H1 (cell line): ENCODE measurements at regions not wholly inside any gene's neighbourhood (a gene's known extent, or its start where the extent isn't known, plus 50 kb on each side); places are given as distances from the start of the nearest gene placed in this dataset.
A peak's percentile ranks its signal among the peaks of the same experiment; 100 is the strongest.

ENCODE experiments used
- CTCF ChIA-PET: fragments of 300-600 bp; sonication (Branson Sonifier 250); formaldehyde crosslinking; loops from one replicate; lab custom pipeline; 2021; ENCODE audit not compliant: partially characterized antibody; lab: Charles Lee
- POLR2A ChIA-PET: fragments of 300-600 bp; sonication (Branson Sonifier 250); formaldehyde crosslinking; loops from one replicate; lab custom pipeline; 2021; ENCODE audit warnings: inconsistent platforms; ENCODE audit not compliant: partially characterized antibody; lab: Charles Lee
- DNase-seq, 2 experiments: peaks; one replicate each; pipeline versions ENCODE4 v3.0.0 to v3.0.0-alpha.2; 2010 to 2022; ENCODE audit warnings: low spot score in 2 of 2, low read depth in 1 of 2, mixed read lengths in 1 of 2
- FAIRE-seq: peaks from 2 replicates; lab custom pipeline; 2011; peaks lifted over from hg19 to GRCh38; lab: Jason Lieb, UNC
- H2AFZ ChIP-seq: 2 replicates; pipeline ENCODE4 v1.8.1; 2012; ENCODE audit warnings: low read length, inconsistent platforms
- H2AK5ac ChIP-seq: 2 replicates; pipeline ENCODE4 v1.6.1; 2013; ENCODE audit warnings: low read depth, low read length
- H2BK120ac ChIP-seq: replicated peaks from 2 replicates; pipeline ENCODE3; 2013; ENCODE audit warnings: low read depth, low read length, inconsistent platforms
- H2BK12ac ChIP-seq: 2 replicates; pipeline ENCODE4 v1.6.1; 2013; ENCODE audit warnings: low read depth, low read length
- H2BK15ac ChIP-seq: 2 replicates; pipeline ENCODE4 v1.6.1; 2013; ENCODE audit warnings: low read length
- H2BK20ac ChIP-seq: 2 replicates; pipeline ENCODE4 v1.6.1; 2013; ENCODE audit warnings: low read length
- H2BK5ac ChIP-seq: 2 replicates; pipeline ENCODE4 v1.6.1; 2013; ENCODE audit warnings: low read depth, low read length
- H3K14ac ChIP-seq: 2 replicates; pipeline ENCODE4 v1.6.1; 2013; ENCODE audit warnings: inconsistent platforms; ENCODE audit not compliant: insufficient read length
- H3K18ac ChIP-seq: 2 replicates; pipeline ENCODE4 v1.6.1; 2013; ENCODE audit warnings: low read length; ENCODE audit errors: extremely low read depth
- H3K23ac ChIP-seq: 2 replicates; pipeline ENCODE4 v1.6.1; 2013; ENCODE audit warnings: inconsistent platforms; ENCODE audit not compliant: insufficient read length
- H3K23me2 ChIP-seq: 2 replicates; pipeline ENCODE4 v1.6.1; 2013; ENCODE audit warnings: low read depth, low read length
- H3K27ac ChIP-seq: 2 replicates; pipeline ENCODE4 v1.6.1; 2011; ENCODE audit warnings: low read depth, low read length, inconsistent platforms
- H3K27me3 ChIP-seq, 4 experiments: replicated peaks in 1 of 4; 1 replicate in 1 of 4; 2 replicates in 3 of 4; pipeline versions ENCODE4 v1.6.1 to v1.8.1; 2011 to 2013; ENCODE audit warnings: low read length in 3 of 4, mild to moderate bottlenecking in 3 of 4, inconsistent platforms in 2 of 4, mixed read lengths in 2 of 4, moderate library complexity in 1 of 4; ENCODE audit not compliant: control insufficient read depth in 3 of 4, insufficient read depth in 3 of 4; ENCODE audit errors: extremely low read depth in 1 of 4
- H3K36me3 ChIP-seq, 4 experiments: 2 replicates each; pipeline versions ENCODE4 v1.6.1 to v1.8.1; 2011 to 2013; ENCODE audit warnings: mild to moderate bottlenecking in 4 of 4, low read length in 3 of 4, moderate library complexity in 2 of 4, control low read depth in 1 of 4, inconsistent platforms in 1 of 4; ENCODE audit not compliant: insufficient read depth in 4 of 4, control insufficient read depth in 2 of 4
- H3K4ac ChIP-seq: replicated peaks from 2 replicates; pipeline ENCODE3; 2013; ENCODE audit warnings: low read length, low read depth, mixed read lengths, inconsistent platforms; ENCODE audit not compliant: insufficient read length
- H3K4me1 ChIP-seq, 4 experiments: replicated peaks in 1 of 4; 1 replicate in 1 of 4; 2 replicates in 3 of 4; pipeline versions ENCODE4 v1.6.1 to v1.8.1; 2011 to 2013; ENCODE audit warnings: low read length in 3 of 4, inconsistent platforms in 2 of 4, mixed read lengths in 1 of 4; ENCODE audit not compliant: insufficient read depth in 4 of 4, control insufficient read depth in 3 of 4
- H3K4me2 ChIP-seq, 2 experiments: 2 replicates each; pipeline versions ENCODE4 v1.6.1 to v1.8.1; 2011 to 2013; ENCODE audit warnings: low read depth in 2 of 2, low read length in 2 of 2, control low read depth in 1 of 2, inconsistent platforms in 1 of 2, mild to moderate bottlenecking in 1 of 2; ENCODE audit not compliant: insufficient read depth in 1 of 2
- H3K4me3 ChIP-seq, 4 experiments: fragments of 200-600, 300-600 bp in 1 of 4; sonication (generic), shearing (Covaris generic), sonication (Bioruptor Twin) in 1 of 4; 2 replicates each; pipeline versions ENCODE4 v1.5.1 to v1.8.1; 2011 to 2016; ENCODE audit warnings: low read length in 4 of 4, low read depth in 3 of 4, control low read depth in 2 of 4, inconsistent platforms in 2 of 4, mild to moderate bottlenecking in 2 of 4, mixed read lengths in 1 of 4, moderate library complexity in 1 of 4; ENCODE audit not compliant: insufficient read depth in 2 of 4; ENCODE audit errors: extremely low read depth in 1 of 4
- H3K56ac ChIP-seq: replicated peaks from 2 replicates; pipeline ENCODE3; 2013; ENCODE audit warnings: low read depth, mild to moderate bottlenecking, mixed read lengths, low read length, inconsistent platforms; ENCODE audit not compliant: insufficient read length
- H3K79me1 ChIP-seq: 2 replicates; pipeline ENCODE4 v1.6.1; 2013; ENCODE audit warnings: low read depth, low read length, control low read depth
- H3K79me2 ChIP-seq, 2 experiments: 2 replicates each; pipeline versions ENCODE4 v1.6.1 to v1.8.1; 2012 to 2013; ENCODE audit warnings: low read length in 2 of 2, mild to moderate bottlenecking in 2 of 2, inconsistent platforms in 1 of 2; ENCODE audit not compliant: insufficient read depth in 2 of 2, control insufficient read depth in 1 of 2
- H3K9ac ChIP-seq, 4 experiments: replicated peaks in 1 of 4; 1 replicate in 1 of 4; 2 replicates in 3 of 4; pipeline versions ENCODE4 v1.6.1 to v1.8.1; 2011 to 2013; ENCODE audit warnings: low read depth in 3 of 4, low read length in 3 of 4, control low read depth in 2 of 4, mild to moderate bottlenecking in 2 of 4, moderate library complexity in 2 of 4, inconsistent platforms in 1 of 4; ENCODE audit errors: extremely low read depth in 1 of 4
- H3K9me3 ChIP-seq, 2 experiments: 2 replicates each; pipeline versions ENCODE4 v1.6.1 to v1.8.1; 2012 to 2013; ENCODE audit warnings: mild to moderate bottlenecking in 2 of 2, moderate library complexity in 2 of 2, control low read depth in 1 of 2, inconsistent platforms in 1 of 2, low read depth in 1 of 2, low read length in 1 of 2, mixed read lengths in 1 of 2; ENCODE audit not compliant: insufficient read depth in 2 of 2
- H4K20me1 ChIP-seq, 2 experiments: replicated peaks in 1 of 2; 2 replicates each; pipeline versions ENCODE3 to v1.8.1; 2011 to 2013; ENCODE audit warnings: inconsistent platforms in 2 of 2, low read length in 2 of 2, mild to moderate bottlenecking in 1 of 2; ENCODE audit not compliant: insufficient read depth in 2 of 2, control insufficient read depth in 1 of 2
- H4K5ac ChIP-seq: 2 replicates; pipeline ENCODE4 v1.6.1; 2013; ENCODE audit warnings: low read length, low read depth, mixed read lengths, inconsistent platforms; ENCODE audit not compliant: insufficient read length
- H4K8ac ChIP-seq: 2 replicates; pipeline ENCODE4 v1.8.0; 2013; ENCODE audit warnings: mild to moderate bottlenecking, moderate library complexity, low read length, inconsistent platforms; ENCODE audit not compliant: insufficient read depth; ENCODE audit errors: extremely low read depth
- H4K91ac ChIP-seq: replicated peaks from 2 replicates; pipeline ENCODE3; 2013; ENCODE audit warnings: low read length, mixed read lengths, inconsistent platforms; ENCODE audit not compliant: insufficient read length
- CBX5 ChIP-seq: fragments of 300-800, 300-1000 bp; sonication (generic); IDR thresholded peaks from 2 replicates; pipeline ENCODE4 v1.7.1; 2016; ENCODE audit warnings: antibody characterized with exemption, low read length, low read depth
- CEBPB ChIP-seq: IDR thresholded peaks from 2 replicates; pipeline ENCODE4 v1.6.1; 2012; ENCODE audit warnings: low read depth, low read length
- JUND ChIP-seq: IDR thresholded peaks from 2 replicates; pipeline ENCODE4 v1.6.1; 2011; ENCODE audit warnings: mild to moderate bottlenecking, improper control_type of control experiment, low read length
- RNF2 ChIP-seq: fragments of 200-900, 300-1000 bp; sonication (generic); IDR thresholded peaks from 2 replicates; pipeline ENCODE4 v1.7.1; 2016; ENCODE audit warnings: borderline replicate concordance, low read depth, mild to moderate bottlenecking, antibody characterized with exemption, low read length; ENCODE audit not compliant: poor library complexity, severe bottlenecking; ENCODE audit errors: missing control alignments
- SIRT6 ChIP-seq: IDR thresholded peaks from one replicate; pipeline ENCODE4 v1.7.1; 2012; ENCODE audit warnings: low read length, inconsistent platforms
- SP2 ChIP-seq: IDR thresholded peaks from 2 replicates; pipeline ENCODE4 v1.6.1; 2012; ENCODE audit warnings: mild to moderate bottlenecking, low read length, inconsistent platforms

DNA sequence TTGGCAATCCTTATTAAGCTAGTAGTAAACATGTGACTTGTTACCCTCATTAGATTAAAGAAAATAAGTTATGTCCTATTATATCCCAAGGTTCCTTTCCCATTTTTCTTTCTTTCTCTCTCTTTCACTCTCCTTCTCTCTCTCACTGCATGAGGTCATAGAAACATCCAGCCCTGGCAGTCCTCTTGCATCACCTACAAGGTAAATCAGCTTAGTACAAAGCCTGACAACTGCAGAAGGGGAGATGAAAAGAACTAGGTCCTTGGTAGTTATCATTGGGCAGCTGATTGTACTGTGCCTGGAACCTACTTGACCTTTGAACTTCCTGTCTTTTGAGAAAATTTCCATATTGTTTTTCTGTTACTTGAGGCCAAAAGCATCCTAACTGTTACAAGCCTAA lies 307.9 kb upstream of the SP8 start:
- H2AFZ ChIP-seq: no peak overlapping the region
- no peaks in the 10 kb centered on the region for H3K36me3 ChIP-seq
- DNase-seq (no peak), FAIRE-seq (no peak)
- no peak overlapping the region for H4K8ac ChIP-seq
- H3K23me2 ChIP-seq: no peaks in the 10 kb centered on the region
- TF ChIP-seq RNF2: no peak
- no peak for TF ChIP-seq SIRT6
- no peak for TF ChIP-seq CBX5
- TF ChIP-seq SP2: no peak
- TF ChIP-seq CEBPB: peak; percentile 66; the same call in 1 of the 2 replicates
- no peak for TF ChIP-seq JUND
- ChIA-PET POLR2A (interaction anchor here (1.2 kb wide), 1 partner anchor 52 kb away, joined by 3 read pairs; no protein-coding TSS in a partner anchor), CTCF (no interaction called here)
- no peak overlapping the region for H3K4me2 ChIP-seq
- no peak overlapping the region for H2AK5ac ChIP-seq
- H3K79me1 ChIP-seq: no peaks in the 10 kb centered on the region
- H3K56ac ChIP-seq: no peak overlapping the region
- no peaks in the 10 kb centered on the region for H4K20me1 ChIP-seq
- H3K18ac ChIP-seq: no peak overlapping the region
- H2BK120ac ChIP-seq: no peak overlapping the region
- no peak overlapping the region for H3K4me3 ChIP-seq
- no peak overlapping the region for H3K4ac ChIP-seq
- H2BK12ac ChIP-seq: no peak overlapping the region
- no peak overlapping the region for H3K23ac ChIP-seq
- no peak overlapping the region for H4K5ac ChIP-seq
- H3K4me1 ChIP-seq: no peaks in the 10 kb centered on the region
- no peak overlapping the region for H3K9ac ChIP-seq
- H3K27me3 ChIP-seq: no peaks in the 10 kb centered on the region
- no peaks in the 10 kb centered on the region for H3K79me2 ChIP-seq
- H3K14ac ChIP-seq: no peak overlapping the region
- no peak overlapping the region for H2BK5ac ChIP-seq
- no peak overlapping the region for H2BK20ac ChIP-seq
- H3K27ac ChIP-seq: no peak overlapping the region
- no peak overlapping the region for H2BK15ac ChIP-seq
- H4K91ac ChIP-seq: no peak overlapping the region
- no peaks in the 10 kb centered on the region for H3K9me3 ChIP-seq
